Fibroblast of mammary gland (primary cell): ENCODE measurements at regions not wholly inside any gene's neighbourhood (a gene's known extent, or its start where the extent isn't known, plus 50 kb on each side); places are given as distances from the start of the nearest gene placed in this dataset.

Experiments used
- DNase-seq: peaks from one replicate; pipeline ENCODE4 v3.0.0-alpha.2; 2010; ENCODE audit warnings: low read depth
- H3K4me3 ChIP-seq: 2 replicates; pipeline ENCODE4 v1.5.1; 2011; ENCODE audit warnings: low read depth, mild to moderate bottlenecking, low read length, moderate library complexity; ENCODE audit not compliant: control insufficient read depth
- TF ChIP-seq, protein P1 (sequence below): conservative IDR thresholded peaks from 2 replicates; pipeline ENCODE4 v1.5.1; 2011; ENCODE audit warnings: low read depth, low read length, inconsistent platforms; ENCODE audit not compliant: control insufficient read depth, insufficient read depth

DNA sequence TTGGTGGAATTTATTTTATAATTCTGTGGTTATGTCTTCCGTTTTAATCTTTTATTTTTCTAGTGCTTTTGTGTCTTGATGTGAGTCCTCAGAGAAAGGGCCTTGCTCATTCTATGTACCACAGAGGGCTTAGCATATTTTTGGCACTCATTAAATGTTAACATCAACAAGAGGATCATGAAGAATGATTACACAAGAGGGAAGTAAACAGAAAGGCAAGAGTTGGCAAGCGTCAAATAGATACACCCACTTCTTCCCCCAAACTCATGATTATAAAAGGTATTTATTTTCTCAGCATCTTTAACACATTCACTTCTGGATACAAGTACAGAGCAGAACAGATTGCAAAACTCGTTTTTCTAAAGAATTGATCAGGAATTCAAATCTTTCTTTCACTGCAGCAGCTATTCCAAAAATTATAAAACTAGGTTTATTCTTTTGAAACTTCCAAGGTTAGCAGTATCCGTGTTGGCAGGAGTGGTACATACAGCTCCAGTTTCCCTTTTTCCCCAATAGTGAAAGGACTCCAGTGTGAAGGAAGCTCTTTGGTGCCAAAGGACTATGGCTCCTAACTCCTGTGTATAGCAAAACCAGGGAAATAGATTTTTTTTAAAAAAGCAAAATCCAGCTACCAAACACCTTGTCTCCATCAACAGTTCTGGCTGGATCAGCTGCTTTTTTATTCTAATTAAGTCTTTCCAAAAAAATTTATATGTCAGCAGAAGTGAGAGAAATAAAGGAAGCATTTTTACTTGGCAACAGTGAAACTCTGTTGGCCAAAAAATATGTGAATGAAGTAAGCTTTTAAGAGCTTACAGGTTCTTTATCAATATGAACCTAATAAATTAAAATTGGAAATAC lies 221.9 kb downstream of the ADGRG6 start:
- TF ChIP-seq, protein P1, sequence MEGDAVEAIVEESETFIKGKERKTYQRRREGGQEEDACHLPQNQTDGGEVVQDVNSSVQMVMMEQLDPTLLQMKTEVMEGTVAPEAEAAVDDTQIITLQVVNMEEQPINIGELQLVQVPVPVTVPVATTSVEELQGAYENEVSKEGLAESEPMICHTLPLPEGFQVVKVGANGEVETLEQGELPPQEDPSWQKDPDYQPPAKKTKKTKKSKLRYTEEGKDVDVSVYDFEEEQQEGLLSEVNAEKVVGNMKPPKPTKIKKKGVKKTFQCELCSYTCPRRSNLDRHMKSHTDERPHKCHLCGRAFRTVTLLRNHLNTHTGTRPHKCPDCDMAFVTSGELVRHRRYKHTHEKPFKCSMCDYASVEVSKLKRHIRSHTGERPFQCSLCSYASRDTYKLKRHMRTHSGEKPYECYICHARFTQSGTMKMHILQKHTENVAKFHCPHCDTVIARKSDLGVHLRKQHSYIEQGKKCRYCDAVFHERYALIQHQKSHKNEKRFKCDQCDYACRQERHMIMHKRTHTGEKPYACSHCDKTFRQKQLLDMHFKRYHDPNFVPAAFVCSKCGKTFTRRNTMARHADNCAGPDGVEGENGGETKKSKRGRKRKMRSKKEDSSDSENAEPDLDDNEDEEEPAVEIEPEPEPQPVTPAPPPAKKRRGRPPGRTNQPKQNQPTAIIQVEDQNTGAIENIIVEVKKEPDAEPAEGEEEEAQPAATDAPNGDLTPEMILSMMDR: no peak
- DNase-seq: peak; percentile 68
- H3K4me3 ChIP-seq: no peak overlapping the region

DNA sequence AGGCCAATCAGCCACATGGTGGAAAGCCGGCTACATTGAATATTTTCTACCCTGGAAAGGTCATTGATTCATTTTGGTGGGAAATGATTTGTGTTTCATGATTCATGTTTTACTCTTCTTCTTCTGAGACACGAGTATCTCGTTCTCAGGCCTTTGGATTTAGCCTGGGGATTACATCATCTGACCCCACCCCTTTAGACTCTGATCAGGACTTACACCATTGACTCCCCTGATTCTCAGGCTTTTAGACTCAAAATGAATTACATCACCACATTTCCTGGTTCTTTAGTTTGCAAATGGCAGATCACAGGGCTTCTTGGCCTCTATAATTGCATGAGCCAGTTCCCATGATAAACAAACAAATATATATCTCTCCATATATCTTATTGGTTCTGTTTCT lies 228.8 kb downstream of the ADGRG6 start:
- TF ChIP-seq, protein P1: no peak
- H3K4me3 ChIP-seq: no peak overlapping the region
- peak; percentile 39 for DNase-seq

DNA sequence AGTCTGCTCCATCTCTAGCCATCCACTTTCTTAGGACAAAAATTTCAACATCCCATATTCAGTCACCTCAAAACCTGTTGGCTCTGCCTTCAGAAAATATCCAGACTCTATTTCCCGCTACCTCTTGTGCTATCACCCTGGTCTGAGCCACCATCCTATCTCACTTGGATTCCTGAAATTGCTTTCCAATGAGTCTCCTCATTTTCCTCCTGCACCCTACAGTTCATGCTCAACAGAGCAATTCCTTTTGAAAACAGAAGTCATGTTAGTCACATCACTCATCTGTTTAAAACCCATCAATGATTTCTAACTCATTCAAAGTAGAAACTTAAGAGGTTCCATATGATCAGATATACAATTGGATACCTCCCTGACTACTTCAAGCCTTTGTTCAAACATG lies 229.9 kb downstream of the ADGRG6 start:
- DNase-seq: no peak
- TF ChIP-seq, protein P1: no peak
- H3K4me3 ChIP-seq: no peak overlapping the region

DNA sequence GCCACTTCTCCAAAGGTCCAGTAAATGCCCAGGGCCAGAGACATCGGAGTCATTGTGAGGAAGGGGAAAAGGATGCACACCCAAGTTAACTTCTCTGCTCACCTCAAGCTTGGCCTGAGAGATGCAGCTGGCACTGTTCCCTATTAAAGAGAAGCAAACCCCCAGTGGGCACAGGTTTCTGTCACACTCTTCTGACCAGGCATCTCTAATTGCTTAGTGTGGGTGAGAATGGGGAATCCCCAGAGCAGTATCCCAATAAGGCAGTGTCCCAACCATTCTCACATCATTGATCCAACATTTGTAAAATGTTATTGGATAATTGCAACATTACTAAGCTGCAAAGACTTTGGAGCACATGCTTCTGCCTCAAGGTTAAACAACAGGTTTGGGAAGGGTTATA lies 232.3 kb downstream of the ADGRG6 start:
- TF ChIP-seq, protein P1: no peak
- no peak overlapping the region for H3K4me3 ChIP-seq
- no peak for DNase-seq

DNA sequence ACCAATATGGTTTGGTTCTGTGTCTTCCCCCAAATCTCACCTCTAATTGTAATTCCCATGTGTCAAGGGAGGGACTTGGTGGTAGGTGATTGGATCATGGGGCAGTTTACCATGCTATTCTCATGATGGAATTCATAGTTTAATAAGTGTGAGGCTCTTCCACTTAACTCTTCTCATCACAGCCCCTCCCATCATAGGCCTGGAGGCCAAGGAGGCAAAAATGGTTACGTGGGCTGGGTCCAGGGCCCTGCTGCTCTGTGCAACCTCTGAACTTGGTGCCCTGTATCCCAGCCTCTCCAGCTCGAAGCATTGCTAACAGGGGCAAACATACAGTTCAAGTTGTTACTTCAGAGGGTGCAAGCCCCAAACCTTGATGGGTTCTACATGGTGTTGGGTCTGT lies 232.7 kb downstream of the ADGRG6 start:
- H3K4me3 ChIP-seq: no peak overlapping the region
- DNase-seq: no peak
- TF ChIP-seq, protein P1: no peak

DNA sequence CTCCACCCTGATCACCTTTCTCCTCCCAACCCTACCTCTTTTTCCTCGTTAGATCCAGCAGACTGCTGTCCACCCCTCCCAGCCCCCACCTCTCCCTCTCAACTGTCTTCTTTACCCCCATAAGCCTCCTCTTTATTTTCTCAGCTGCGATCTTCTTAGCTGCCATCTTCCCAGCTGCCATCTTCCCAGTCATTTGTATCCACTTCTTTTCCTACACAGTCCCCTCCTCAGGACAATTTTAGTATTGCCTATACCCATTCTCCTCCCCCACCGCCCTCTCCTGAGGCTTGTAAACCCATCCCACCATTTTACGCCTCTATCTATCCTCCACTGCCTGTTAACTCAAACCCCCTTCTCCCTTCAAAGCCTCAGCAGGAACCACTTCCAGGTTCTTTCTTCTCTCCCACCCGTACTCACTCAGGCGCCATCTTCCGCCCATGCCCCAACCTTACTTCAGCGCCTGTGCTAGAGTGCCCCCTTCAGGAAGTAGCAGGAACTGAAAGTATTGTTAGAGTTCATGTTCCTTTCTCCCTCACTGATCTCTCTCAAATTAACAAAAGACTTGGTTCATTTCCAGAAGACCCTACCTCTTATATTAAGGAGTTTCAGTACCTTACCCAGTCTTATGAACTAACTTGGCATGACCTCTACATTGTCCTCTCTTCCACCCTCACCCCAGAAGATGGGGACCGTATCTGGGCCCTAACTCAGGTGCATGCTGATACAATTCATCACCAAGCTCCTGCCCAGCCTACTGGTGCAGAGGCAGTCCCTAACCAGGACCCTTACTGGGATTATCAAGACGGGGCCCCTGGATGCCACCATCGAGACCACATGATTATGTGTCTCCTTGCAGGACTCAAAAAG lies 236.0 kb downstream of the ADGRG6 start:
- no peak overlapping the region for H3K4me3 ChIP-seq
- DNase-seq: peak; percentile 42
- TF ChIP-seq, protein P1: peak; percentile 65
